HG03025 (cell line): ENCODE measurements at regions not wholly inside any gene's neighbourhood (a gene's known extent, or its start where the extent isn't known, plus 50 kb on each side); places are given as distances from the start of the nearest gene placed in this dataset.
"Not testable (repeated sequence)": the region's sequence is repeated elsewhere in the genome, so short reads cannot be mapped to it uniquely, and the experiment has no call there.

Source experiments
- ATAC-seq: cut with Tn5 transposase; IDR thresholded peaks from one replicate; pipeline ENCODE4 v1.9.1; 2021; ENCODE audit warnings: mild to moderate bottlenecking, moderate library complexity; ENCODE audit not compliant: unreplicated experiment, low FRiP score

- no peak for ATAC-seq
These were observed 95.0 kb downstream of the SNX5 start for GRCh38 chr20:17873410-17874270.

- no peak for ATAC-seq
These were observed 95.6 kb downstream of the SNX5 start for GRCh38 chr20:17872959-17873358.

GRCh38 chr20:17872434-17872833 lies 96.2 kb downstream of the SNX5 start:
- no peak for ATAC-seq

- ATAC-seq: no peak
These were observed 96.7 kb downstream of the SNX5 start for GRCh38 chr20:17871886-17872285.

GRCh38 chr20:17871181-17871580 lies 97.4 kb downstream of the SNX5 start:
- no peak for ATAC-seq

GRCh38 chr20:17870086-17870740 lies 98.4 kb downstream of the SNX5 start:
- no peak for ATAC-seq

GRCh38 chr20:17869295-17869994 lies 99.1 kb downstream of the SNX5 start:
- no peak for ATAC-seq

- ATAC-seq: no peak
These were observed 99.8 kb downstream of the SNX5 start for GRCh38 chr20:17868700-17869231.

- ATAC-seq: no peak
These were observed 100.4 kb downstream of the SNX5 start for GRCh38 chr20:17868151-17868550.

- ATAC-seq: no peak
These were observed 101.3 kb downstream of the SNX5 start for GRCh38 chr20:17867131-17867925.

- no peak for ATAC-seq
These were observed 102.2 kb downstream of the SNX5 start for GRCh38 chr20:17866234-17867001.

- ATAC-seq: no peak
These were observed 104.9 kb downstream of the SNX5 start for GRCh38 chr20:17863577-17864292.

- ATAC-seq: no peak
These were observed 105.4 kb downstream of the SNX5 start for GRCh38 chr20:17863209-17863576.

- no peak for ATAC-seq
These were observed 106.4 kb downstream of the SNX5 start for GRCh38 chr20:17862171-17862570.

- not testable (repeated sequence) for ATAC-seq
These were observed 107.0 kb downstream of the SNX5 start for GRCh38 chr20:17861620-17862019.

GRCh38 chr20:17860301-17861197 lies 108.0 kb downstream of the SNX5 start:
- no peak for ATAC-seq

GRCh38 chr20:17859616-17860232 lies 108.9 kb downstream of the SNX5 start:
- no peak for ATAC-seq
